COR-L47 (cell line): ENCODE measurements at regions not wholly inside any gene's neighbourhood (a gene's known extent, or its start where the extent isn't known, plus 50 kb on each side); places are given as distances from the start of the nearest gene placed in this dataset.
A peak's percentile ranks its signal among the peaks of the same experiment; 100 is the strongest.
"Not testable (repeated sequence)": the region's sequence is repeated elsewhere in the genome, so short reads cannot be mapped to it uniquely, and the experiment has no call there.

ENCODE experiments used
- DNase-seq: peaks from one replicate; lab custom pipeline; 2025; lab: John Stamatoyannopoulos, UW

DNA sequence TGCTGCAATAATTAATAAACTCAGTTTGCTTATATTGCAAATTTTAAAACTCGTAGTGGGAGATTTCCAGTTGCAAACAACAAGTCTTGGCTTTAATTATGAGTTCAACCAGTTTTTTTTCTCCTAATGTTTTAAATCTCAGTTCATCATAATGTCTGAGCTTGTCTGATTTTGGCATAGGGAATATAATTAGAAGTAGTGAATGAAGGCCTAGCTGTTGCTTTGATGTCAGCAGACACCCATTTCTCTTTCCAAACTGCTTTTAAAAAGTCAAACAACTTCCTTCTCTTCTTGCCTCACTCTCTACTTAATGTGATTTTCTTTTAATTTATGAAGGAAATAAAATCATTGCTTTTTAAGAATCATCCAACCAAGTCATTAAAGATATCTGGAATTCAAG, 1462.1 kb downstream of the DPP10 start:
- DNase-seq = no peak

DNA sequence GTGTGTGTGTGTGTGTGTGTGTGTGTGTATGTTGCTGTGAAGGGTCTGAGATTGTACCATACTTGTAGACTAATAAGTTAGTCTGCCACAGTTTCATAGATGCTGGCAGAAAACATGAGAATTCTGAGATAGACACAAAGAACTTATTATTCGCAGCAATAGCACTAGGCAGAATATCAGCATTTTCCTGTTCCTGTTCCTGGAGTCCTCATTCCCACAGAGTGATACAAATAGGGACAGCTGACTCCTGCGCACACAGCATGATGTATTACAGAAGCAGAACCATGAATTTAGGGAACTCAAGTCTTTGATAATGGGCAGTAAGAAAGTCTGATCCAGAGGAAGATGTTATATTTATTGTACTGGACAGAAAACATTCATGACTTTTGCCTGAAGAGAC, 1466.3 kb downstream of the DPP10 start:
- no peak for DNase-seq

GRCh38 chr2:115910270-115910669, 1467.8 kb downstream of the DPP10 start:
- DNase-seq = peak; percentile 6

DNA sequence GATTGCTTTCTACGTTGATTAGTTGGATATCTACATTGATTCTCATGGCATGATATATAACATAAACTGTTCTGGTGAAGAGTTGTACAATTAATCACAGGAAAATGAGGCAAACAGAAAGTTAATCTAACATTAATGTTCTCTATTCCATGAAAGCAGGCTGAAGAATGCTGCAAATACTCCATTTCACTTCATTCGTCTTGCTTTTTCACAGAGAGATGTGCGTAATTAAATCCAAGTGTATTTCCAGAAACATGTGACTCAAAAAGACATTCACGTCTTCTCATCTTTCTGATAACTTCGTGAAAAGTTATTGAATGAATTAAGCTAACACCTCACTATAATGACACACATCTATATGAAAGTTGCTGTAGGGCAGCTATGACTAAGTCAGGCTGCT, 1471.5 kb downstream of the DPP10 start:
- no peak for DNase-seq

DNA sequence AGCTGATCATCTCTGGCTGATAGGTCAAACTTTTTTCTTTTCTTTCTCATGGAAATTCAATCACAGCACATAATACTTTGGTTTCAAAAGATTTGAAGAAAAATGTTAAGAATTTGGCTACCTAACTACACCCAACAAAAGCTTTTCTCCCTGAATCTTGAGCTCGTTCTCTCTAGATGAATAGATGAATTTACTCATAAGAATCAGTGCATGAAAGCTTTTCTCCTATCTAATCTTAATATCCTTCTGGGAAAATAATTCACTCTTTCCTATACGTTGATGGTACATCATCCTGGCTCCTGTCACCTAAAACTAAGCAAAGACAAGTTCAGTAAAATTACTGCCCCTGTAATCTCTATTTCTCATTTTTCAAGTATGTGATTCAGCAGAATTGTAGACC, 1479.1 kb downstream of the DPP10 start:
- no peak for DNase-seq

- no peak for DNase-seq
Observed at GRCh38 chr2:115939902-115940301, 1497.5 kb downstream of the DPP10 start.

GRCh38 chr2:115942800-115943199, 1500.4 kb downstream of the DPP10 start:
- no peak for DNase-seq

- DNase-seq = no peak
Observed at GRCh38 chr2:115946341-115946740, 1503.9 kb downstream of the DPP10 start.

DNA sequence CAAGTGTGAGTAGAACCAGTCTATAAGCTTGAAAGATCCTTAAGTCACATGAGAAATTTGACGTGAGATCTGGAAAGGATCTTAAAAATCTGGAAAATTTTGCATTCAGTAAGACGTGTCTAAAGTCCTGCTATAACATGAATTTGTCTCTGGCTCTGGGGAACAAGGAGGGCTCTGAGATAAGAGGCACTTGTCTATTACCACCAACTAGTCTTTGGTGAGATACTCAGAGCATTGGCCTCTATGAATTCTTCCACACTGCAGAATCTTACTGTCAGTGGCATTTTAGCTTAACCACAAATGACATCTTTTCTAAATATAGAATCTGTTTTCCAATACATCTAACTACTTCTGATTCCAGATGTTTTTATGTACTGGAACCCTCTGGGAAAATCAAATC, 1504.5 kb downstream of the DPP10 start:
- DNase-seq = no peak

DNA sequence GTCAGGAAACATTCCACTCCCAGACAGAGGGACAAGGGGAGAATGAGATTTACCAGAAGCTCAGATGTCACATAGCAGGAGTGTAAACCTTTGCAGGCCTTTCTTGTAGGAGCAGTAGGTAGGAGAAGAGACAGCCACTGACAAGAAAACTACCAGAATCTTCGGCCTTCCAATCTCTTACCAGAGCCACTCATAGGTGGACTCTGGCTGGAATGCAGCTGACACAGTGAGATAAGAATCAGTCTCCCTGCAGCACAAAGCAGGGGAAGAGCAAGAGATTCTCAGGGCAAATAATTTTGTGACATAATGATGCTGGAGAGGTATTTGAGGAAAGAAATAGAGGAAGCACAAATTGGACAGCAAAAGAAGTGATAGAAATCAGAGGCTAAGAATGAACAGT, 1534.5 kb downstream of the DPP10 start:
- no peak for DNase-seq

DNA sequence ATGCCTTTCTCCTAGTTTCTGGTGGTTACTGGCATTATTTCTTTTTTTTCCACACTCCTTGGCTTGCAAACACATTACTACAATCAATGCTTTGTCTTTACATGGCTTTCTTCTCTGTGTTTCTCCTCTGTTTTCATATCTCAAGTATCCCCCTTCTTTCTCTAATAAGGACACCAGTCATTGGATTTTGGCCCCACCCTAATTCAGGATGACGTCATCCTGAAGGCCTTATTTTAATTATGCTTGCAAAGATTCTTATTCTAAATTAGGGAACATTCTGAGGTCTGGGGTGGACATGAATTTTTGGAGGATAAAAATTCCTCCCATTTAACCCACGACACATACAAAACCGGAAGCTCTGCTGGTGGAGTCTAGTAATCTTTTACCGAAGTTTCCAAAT, 1556.6 kb downstream of the DPP10 start:
- no peak for DNase-seq

DNA sequence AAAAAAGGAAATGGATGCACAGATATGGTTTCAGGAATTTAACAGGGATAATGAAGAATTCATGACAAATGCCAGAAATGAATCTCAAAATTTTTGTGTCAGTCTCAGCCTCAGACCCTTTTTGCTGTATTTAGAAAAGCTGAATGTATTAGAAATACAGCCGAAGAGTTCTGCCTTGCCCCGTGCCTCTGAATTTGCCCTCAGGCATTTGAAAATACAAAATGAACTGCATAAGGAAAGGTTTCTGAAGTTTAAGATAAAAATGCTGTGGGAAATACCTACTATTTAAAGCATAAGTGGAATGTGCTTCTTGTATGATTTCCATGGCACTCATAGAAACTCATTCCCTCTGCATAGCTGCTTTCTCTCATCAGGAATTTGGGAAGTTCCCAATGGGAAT, 1580.6 kb downstream of the DPP10 start:
- no peak for DNase-seq

GRCh38 chr2:116038758-116039157, 1596.3 kb downstream of the DPP10 start:
- not testable (repeated sequence) for DNase-seq

DNA sequence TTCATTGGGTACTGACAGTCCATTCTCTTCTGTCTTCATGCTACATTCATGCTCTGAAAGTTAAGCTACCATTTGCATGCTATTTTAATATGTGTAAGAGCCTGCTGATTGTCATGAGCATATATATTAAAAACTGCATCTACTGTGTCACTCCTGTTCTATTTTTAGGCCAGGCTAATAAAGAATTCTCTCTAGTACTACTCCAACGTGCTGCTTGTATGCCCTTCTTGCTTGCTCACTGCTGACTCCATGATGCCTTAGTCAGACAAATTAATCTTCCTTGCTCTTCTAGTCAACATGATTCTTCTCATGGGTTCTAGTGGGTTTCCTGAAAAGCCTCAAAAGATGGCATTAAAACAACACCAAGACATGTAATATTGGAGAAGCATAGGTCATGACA, 1600.1 kb downstream of the DPP10 start:
- no peak for DNase-seq

GRCh38 chr2:116057538-116057937, 1615.1 kb downstream of the DPP10 start:
- DNase-seq = peak; percentile 1

GRCh38 chr2:116061023-116061422, 1618.6 kb downstream of the DPP10 start:
- DNase-seq = no peak

DNA sequence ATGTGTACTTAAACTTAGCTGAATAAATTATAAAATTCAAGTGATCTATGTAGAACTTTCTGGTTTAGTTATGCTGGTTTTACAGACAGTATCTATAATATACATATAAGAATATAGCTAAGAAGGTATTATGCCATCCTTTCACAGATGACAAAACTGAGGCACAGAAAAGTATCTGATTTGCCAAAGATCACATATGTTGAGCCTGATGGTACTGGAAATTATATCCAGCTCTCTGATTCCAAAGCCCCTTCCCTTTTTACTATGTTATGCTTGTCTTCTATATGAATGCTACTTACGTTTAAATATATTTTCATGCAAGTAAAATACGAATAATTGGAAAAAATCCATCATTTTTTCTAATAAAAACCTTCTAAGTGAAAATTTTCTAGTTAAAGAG, 1631.3 kb downstream of the DPP10 start:
- DNase-seq = no peak

- DNase-seq = no peak
Observed at GRCh38 chr2:116074161-116074560, 1631.7 kb downstream of the DPP10 start.

DNA sequence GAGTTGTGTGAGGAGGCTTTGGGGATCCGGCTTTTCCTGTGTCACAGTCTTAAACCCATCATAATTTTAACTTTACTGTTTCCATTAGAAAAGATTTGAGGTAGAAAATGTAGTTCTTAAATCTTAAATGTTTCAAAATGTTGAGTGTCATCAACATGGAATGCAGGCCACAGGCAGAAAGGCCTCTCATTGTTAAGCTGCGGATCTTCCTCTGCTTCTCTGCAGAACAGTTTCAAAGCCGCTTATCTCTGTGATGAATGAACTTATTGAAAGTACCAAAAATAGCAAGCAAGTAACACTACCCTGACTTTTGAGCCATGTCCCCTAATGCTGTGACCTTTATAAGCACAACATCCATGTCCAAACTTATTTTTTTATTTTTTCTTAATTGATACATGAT, 1645.8 kb downstream of the DPP10 start:
- DNase-seq = no peak

- DNase-seq = no peak
Observed at GRCh38 chr2:116094196-116094595, 1651.8 kb downstream of the DPP10 start.

GRCh38 chr2:116095636-116096035, 1653.2 kb downstream of the DPP10 start:
- no peak for DNase-seq

DNA sequence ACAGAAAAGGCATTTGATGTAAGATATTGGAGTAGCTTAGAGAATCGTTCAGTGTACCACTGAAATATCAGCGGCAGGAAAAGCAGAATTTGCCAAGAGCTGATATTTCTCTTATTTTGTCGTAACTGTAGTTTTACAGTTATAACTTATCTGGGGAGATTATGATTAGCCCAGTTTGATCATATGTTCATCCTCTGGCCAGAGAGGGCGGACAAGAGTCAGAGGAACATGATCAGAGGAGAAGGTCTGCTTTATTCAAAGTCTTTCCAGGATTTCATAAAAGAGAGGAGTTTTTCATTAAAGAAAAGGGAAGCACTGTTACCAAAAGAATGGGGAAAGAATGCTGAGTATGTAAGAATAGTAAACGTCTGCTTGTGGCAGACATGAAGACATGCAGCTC, 1655.6 kb downstream of the DPP10 start:
- no peak for DNase-seq

- DNase-seq = no peak
Observed at GRCh38 chr2:116109471-116109870, 1667.0 kb downstream of the DPP10 start.

GRCh38 chr2:116117845-116118244, 1675.4 kb downstream of the DPP10 start:
- no peak for DNase-seq

GRCh38 chr2:116132833-116133232, 1681.7 kb upstream of the DDX18 start:
- DNase-seq = peak; percentile 32
